ENCODE measurements at regions not wholly inside any gene's neighbourhood (a gene's known extent, or its start where the extent isn't known, plus 50 kb on each side); places are given as distances from the start of the nearest gene placed in this dataset.
"Not testable (repeated sequence)": the region's sequence is repeated elsewhere in the genome, so short reads cannot be mapped to it uniquely, and the experiment has no call there.

DNA sequence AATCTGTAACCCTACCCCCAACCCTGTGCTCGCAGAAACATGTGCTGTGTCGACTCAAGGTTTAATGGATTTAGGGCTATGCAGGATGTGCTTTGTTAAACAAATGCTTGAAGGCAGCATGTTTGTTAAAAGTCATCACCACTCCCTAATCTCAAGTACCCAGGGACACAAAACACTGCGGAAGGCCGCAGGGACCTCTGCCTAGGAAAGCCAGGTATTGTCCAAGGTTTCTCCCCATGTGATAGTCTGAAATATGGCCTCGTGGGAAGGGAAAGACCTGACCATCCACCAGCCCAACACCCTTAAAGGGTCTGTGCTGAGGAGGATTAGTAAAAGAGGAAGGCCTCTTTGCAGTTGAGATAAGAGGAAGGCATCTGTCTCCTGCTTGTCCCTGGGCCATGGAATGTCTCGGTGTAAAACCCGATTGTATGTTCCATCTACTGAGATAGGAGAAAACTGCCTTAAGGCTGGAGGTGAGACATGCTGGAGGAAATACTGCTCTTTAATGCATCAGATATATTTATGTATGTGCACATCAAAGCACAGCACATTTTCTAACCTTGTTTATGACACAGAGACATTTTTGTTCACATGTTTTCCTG is 94.4 kb downstream of the LSM3 start:
- intact Hi-C loops (cut with micrococcal nuclease) = not testable (repeated sequence)

DNA sequence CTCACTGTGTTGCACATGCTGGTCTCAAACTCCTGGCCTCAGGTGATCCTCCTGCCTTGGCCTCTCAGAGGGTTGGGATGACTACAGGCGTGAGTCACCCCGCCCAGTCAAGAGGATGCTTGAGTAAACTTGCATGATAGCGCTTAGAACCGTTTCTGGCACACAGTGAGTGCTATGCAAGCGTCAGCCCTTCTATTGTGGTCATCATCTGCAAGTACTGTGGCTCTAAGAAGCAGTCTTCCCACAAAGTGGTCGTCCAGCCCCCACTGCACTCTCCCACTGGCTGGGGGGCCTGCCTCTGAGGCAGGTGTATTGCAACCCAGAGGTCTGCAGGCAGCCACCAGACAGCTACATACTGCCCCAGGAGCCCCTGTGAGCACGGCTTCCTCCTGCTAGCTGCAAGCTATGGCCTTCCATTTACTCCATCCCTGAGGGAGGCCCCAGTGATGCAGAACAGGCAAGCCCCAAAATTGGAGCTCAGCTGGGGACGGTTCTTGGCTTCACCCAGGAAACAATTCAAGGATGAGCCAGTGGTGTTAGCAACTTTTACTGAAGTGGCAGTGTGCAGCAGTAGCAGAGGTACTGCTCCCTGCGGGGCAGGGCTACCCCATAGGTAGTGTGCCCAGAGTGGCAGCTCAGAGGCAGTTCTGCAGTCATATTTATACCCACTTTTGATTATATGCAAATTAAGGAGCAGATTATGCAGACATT is 95.4 kb downstream of the LSM3 start:
- intact Hi-C loops (cut with micrococcal nuclease) = no loop called here

DNA sequence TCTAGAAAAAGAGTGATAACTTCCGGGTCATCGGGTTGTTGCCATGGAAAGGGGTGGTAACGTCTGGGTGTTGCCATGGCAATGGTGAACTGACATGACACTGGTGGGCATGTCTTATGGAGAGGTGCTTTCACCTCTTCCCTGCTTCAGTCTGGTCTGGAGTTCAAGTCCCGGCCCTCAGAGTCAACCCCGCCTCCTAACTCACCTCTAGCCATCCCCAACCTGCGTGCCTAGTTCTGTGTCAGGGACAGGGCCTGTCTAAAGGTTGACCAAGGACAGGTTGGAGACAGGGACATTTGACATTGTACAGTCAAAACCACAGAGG is 96.0 kb downstream of the LSM3 start:
- intact Hi-C loops (cut with micrococcal nuclease) = no loop called here

DNA sequence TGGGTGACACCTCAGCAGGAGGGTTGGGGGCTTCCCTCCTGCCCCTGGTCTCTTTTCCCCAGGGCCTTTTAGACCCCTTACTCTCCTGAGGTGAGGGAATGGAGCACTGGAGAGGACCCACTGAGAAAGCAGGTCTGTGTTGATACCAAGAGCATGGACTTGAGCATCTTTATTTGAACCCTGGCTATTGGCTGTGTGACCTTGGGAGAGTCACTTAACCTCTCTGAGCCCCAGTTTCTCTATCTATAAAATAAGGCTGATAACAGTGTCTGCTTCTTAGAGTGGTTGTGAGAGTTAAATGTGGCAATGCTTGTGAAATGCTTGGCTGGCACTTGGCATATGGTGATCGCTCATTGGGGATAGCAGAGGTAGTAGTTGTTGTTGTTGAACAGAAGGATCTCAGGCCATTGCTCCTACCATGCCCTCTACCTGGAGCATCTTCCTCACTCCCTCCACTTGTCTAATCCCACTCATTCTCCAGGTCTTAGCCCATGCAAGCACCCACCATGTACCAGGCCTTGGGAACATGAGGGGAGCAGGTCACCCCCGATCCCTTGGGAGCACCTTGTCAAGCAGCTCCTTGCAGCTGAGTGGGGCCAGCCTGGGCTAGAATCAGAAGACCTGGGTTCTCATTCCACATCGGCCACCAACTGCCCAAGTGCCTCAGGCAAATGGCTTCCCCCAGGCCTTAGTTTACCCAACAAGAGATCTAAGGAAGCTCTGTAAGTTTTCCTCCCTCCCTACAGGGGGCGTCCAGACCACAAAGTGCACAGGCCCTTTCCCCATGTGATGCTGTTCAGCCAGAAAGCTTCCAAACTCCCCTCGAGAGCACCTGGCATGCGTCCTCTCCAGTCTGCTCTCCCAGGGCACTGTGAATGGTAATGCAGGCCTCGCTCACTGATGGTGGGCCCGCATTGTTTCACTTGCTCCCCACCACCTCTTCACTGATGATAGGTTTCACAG is 96.7 kb downstream of the LSM3 start:
- intact Hi-C loops (cut with micrococcal nuclease) = no loop called here

DNA sequence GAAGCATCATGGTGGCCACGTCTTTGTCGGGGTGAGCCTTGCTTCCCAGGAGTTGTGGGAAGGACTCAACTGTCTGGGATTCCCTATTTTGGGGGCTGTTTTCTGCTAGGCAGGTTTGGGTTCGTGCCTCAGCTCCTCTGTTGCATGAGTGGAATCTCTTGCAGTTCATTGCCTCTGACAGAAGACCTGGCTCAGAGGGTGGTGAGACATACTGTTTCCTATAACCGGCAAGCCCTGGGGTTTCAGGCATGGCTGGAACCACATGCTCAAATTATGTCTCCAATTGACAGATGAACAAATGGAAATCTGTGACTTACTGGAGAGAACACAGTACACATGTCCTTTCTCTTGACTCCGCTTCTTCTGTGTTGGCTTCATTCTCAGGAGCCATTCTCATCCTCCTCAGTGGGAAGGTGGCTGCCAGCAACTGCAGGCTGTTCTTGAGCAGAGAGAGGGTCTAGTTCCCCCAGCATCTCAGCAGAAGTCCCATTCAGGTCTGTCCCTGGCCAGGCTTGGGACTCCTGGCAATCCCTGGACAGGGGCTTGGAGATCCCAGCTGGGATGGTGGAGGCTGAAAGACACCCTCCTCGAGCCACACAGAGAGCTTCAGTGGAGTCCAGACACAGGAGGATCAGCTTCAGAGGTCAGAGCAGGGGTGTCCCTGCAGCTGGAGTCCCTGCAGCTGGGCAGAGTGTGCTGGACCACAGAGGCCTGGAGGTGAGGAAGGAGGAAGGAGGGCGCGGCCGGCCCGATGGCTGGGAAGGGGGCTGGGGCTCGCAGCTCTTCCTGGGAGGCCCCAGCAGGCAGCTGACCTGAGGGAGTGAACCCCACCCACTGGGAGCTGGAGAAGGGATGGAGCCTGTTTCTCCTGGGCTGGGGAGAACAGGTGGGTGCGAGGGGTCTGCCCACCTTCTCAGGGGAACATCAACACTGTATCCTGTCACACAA is 97.6 kb downstream of the LSM3 start:
- intact Hi-C loops (cut with micrococcal nuclease) = no loop called here

DNA sequence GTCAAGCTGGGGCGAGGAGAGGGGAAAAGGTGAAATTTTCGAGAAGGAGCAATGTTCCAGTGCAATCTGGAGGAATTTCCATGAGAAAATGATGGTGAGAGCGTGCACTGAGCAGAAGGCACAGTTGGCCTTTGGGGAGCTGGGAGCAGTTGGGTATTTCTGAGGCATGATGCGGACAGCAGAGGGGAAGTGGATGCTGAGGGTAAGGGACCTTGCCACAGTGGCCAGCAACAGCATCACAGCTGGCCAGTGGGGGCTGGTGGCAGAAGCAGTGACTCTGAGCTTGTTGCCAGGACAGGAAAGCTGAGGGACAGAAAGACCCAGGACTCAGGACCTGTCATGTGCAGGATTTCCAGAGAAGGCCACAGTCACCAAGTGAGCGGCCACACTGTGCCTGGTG is 98.9 kb downstream of the LSM3 start:
- intact Hi-C loops (cut with micrococcal nuclease) = no loop called here

DNA sequence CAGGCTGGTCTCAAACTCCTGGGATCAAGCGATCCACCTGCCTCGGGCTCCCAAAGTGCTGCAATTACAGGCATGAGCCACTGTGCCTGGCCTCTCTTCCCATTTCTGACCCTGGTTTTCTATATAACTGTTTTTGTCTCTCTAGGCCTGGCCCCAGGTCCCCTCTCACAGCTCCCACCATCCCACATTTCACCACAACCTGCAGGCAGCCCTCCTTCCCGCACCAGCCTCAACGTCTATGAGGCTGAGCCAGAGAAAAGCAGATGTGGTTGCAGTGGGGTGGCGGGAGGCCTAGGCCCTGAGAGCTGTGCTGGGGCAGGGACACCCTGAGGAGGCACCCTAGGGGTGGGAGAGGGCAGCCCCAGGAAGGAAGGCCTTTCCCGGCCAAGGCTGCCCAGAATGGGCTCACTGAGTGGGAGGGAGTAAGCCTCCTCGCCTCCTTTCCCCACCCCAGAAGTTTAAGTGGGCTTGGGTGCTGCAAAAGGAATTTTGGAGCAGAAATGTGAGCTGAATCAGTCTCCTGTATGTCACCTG is 99.7 kb downstream of the LSM3 start:
- intact Hi-C loops (cut with micrococcal nuclease) = no loop called here

DNA sequence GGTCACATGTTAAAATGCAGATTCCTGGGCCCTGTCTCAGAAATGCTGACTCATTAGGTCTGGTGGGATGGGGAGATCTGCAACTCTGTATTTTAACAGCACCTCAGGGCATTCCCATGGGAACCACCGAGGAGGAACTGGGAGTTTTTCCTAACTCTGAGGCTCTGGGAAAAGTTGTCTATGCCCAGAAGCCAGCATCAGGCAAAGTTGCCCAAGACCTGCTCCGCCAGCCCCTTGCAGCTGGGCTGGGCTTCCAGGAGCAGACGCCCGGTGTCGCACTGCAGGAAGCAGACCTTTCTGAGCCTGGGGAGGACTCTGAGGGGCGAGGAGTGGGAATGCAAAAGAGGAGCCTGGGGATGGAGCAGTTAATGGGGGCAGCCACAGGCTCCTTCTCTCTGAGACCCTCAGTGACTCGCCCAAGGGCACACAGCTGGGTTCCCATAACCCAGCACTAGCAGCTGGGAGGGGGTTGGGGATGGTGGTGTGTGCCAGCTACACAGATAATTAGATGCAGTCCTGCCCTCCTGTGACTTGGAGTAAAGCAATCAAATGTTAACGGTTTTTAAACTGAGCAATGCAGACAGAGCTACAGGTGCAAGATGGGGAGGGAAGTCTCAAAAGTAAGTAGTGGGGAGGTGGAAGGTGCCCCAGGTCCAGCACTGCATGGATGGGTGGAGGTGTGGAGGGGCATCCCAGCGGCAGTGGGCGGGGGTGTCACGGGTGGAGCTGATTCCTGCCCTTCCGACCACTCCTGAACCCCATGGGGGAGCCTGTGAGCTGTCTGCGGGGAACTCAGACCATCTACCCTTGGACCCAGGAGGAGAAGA is 100.4 kb downstream of the LSM3 start:
- intact Hi-C loops (cut with micrococcal nuclease) = no loop called here

DNA sequence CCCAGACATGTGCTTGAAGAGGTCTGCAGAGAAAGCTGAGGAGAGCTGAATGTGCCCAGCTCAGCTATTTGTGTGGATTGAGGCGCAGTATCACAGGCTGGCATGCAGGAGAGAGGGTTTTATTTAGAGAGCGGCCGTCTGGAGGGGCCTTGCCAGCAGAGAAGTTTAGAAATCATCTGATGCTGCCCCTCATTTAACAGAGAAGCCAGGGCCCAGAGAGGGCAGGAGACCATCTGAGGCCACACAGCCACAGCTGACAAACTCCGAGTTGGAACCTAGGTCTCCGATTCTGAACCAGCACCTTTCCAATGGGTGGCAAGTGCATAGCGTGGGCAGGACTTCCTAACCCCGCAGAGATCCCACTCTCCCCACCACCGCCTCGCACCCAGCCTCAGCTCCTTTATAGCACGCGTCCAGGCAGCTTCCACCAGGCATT is 101.0 kb downstream of the LSM3 start:
- intact Hi-C loops (cut with micrococcal nuclease) = no loop called here

DNA sequence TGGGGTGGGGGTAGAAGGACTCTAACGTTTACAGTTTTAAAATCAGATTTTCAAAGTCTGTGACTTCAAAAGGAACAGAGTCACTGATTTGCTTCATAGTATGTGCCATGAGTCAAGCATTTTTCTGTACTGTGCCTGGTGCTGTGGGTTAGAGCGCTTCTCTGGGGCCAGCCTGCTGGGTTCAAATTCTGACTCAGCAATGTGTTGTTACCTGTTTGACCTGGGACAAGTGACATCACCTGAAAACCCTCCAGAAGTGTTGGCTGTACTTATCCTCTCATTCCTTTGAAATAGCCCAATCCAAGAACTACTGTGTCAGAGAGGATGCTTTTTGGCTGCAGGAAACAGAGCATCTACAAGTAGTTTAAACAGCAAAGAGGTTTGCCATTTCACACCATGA is 101.7 kb downstream of the LSM3 start:
- intact Hi-C loops (cut with micrococcal nuclease) = no loop called here

DNA sequence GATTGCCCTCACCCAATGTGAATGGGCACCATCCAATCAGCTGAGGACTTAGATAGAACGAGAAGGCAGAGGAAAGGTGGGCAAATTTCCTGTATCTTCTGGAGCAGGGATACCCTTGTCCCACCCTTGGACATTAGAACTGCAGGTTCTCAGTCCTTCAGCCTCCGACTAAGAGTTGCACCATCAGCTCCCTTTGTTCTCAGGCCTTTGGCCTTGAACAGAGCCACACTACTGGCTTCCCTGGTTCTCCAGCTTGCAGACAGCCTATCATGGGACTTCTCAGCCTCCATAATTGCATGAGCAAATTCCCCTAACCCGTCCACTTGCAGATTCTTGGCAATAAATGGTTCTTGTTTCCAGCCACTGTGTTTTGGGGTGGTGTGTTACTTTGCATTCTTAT is 102.4 kb downstream of the LSM3 start:
- intact Hi-C loops (cut with micrococcal nuclease) = no loop called here

DNA sequence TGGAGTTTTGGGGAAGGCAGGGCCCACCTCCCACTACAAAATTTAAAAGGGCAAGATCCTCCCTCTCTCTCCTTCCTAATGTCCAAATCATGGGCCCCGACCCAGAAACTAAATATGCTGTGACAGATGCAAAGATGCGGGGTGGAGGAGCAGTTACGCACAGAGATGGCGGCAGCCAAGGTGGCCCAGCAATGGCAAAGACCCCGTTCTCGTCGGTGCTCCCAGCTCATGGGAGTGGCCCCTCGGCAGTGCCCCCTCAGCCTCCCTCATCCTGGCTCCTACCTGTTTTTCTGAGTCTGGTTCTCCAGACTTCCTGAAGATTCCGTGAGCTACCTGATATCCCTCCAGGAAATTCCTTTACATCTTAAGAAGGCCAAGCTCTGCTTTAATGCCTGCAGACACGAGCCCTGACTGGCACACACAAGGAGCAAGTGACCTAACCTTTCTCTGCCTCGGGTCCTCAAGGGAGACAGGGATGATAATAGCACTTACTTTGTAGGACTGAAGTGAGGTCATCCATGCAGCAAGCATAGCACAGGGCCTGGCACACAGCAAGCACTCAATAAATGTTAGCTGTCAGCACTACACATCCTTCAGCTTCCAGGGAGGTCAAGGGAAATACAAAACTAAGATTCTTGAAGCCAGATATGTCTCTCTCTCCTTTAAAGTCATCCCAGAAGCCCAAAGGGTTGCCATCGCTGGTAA is 103.5 kb downstream of the LSM3 start:
- intact Hi-C loops (cut with micrococcal nuclease) = no loop called here

DNA sequence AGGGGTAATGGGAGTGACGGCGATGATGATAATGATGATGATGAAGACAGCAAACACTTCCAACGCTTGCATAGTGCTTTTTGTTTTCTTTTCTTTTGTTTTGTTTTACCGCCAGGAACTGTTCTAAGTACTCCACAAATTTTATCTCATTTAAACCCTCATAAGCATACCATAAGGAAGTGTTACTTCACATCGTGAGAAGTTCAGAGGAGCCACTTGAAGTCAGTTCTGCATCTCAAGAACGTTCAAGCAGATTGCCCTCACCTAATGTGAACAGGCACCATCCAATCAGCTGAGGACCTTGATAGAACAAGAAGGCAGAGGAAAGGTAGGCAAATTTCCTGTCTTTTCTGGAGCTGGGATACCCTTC is 104.1 kb downstream of the LSM3 start:
- intact Hi-C loops (cut with micrococcal nuclease) = no loop called here

DNA sequence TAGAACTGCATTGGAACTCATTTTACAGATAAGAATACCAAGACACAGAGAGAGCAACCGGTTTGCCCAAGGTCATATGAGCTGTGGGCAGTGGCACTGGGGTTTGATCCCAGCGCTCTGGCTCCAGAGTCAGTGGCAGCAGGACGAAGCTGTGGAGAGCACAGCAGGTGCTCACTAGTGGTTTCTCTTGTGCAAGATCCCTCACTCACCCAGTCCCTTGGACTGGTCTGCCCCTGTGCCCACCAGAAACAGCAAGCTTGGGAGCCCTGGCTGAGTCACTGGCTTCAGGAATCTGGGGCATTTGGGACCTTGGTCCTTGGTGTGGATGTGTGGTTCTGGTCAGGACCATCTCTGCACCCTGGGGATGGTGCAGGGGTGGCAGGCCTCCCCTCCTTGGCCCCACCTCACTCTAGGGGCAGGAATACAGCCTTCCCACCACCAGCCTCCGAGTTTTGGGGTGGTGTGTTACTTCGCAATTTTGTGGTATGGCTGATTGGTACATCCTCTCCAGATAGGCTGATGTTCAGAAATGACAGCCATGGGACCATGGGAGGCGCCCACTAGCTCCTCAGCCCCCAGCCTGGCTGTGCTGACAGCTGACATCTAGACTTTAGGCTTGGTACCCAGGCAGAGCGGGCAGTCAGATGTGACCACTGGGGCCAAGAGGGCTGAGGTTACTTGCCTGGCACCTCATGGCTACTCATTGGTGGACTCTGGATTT is 104.6 kb downstream of the LSM3 start:
- intact Hi-C loops (cut with micrococcal nuclease) = no loop called here

DNA sequence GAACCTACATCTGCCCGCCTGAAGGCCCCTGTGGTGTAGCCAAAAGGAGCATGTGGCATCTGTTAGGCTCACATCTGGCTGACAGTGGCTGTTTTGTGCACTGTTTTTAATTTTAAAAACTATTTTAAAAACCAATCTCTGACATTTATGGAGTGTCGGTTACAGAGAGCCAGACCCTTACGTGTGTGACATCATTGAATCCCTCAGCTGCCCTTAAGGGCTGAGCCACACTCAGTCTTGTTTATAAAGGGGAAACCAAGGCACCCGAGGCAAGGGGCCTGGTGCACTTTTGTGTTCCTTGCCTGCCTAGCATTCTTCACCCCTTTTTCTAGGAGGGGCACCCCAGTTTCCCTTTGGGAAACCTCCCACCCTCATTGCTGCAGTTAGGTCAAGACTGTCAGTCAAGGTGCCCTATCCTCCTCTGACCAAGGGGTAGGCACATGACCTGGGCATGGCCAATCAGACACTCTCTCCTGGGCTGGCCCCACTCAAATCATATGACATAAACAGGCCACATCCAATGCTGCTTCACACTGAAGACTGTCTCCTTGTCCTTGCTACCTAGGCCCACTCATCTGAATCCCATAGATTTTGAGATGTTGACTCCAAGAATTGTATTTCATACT is 105.3 kb downstream of the LSM3 start:
- intact Hi-C loops (cut with micrococcal nuclease) = no loop called here

DNA sequence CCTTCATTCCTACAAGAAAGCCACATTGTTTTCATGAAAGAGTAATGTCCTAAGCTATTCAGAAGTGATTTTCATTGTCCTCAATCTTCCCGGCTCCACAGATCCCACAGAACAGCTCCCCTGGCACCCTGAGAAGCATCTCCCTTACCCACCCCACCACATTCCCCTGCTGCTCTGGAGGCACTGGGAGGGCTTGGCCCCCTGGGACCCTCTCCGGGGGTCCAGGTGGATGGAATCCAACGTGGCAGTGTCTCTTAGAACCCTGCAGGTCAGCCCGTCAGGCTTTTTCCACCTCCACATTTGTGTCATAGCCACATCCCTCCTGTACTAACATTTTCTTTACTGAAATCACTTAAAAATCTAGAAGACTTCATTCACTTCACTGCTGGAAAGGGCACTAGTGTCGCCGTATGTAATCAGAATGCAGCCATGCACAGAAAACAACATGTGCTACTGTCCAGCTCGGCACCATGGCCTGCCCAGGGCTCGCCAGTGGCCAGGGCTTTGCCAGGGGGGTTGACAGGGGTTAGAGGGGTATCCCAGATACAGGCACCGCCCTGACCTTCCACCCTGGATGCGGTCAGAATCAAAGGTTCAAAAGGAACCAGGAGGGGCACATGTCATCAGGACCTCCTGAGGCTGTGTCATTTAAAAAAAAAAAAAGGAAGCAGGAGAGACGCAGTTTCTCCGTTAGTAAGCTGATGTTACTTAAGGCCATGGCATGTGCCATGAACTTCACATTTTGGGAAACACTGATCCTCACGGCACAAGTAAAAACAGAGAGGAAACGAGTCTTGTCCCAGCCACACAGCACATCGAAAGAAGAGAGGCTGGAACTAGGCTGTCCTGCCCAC is 106.3 kb downstream of the LSM3 start:
- intact Hi-C loops (cut with micrococcal nuclease) = no loop called here

DNA sequence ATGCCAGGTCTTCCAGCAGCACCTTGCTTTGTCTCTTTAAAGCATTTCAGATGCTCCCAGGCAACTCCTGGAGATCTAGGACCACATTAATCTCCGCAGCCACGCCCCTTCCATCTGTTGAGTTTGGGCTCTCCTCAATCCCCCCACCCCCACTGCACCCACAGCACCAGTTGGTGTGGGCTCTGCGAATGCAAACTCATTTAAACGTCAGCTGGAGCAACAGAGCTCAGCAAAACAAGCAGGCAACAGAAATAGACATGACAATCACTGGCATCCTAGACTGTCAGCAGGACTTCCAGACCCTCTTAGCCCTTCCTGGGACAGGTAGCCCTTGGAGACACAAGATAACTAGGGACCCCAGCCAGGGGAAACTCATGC is 106.9 kb downstream of the LSM3 start:
- intact Hi-C loops (cut with micrococcal nuclease) = no loop called here
